PC-3 (cell line): ENCODE measurements at regions not wholly inside any gene's neighbourhood (a gene's known extent, or its start where the extent isn't known, plus 50 kb on each side); places are given as distances from the start of the nearest gene placed in this dataset.

Experiments
- ATAC-seq: fragments of 200-7000 bp; cut with Tn5 transposase; 2 replicates; pipeline ENCODE4 v1.9.1; 2020; ENCODE audit warnings: mild to moderate bottlenecking, moderate library complexity
- BruUV-seq: library from RNA; stranded (reverse); fragments of 400-500 nt; replicated peaks from 2 replicates; lab custom pipeline; 2021; lab: Mats Ljungman, UMichigan
- CTCF ChIA-PET: fragments of 300-600 bp; sonication (Branson Sonifier 250); formaldehyde crosslinking; loops from one replicate; lab custom pipeline; 2022; ENCODE audit warnings: antibody characterized with exemption; lab: Charles Lee
- POLR2A ChIA-PET: fragments of 300-600 bp; sonication (Branson Sonifier 250); formaldehyde crosslinking; loops from one replicate; lab custom pipeline; 2022; ENCODE audit warnings: antibody characterized with exemption; ENCODE audit not compliant: unreplicated experiment; lab: Charles Lee
- DNase-seq: peaks from one replicate; pipeline ENCODE4 v3.0.0-alpha.2; 2015
- H2AFZ ChIP-seq: fragments of 300-600 bp; sonication (generic); 2 replicates; pipeline ENCODE4 v1.6.0; 2016; ENCODE audit warnings: antibody characterized with exemption, low read length
- H3F3A ChIP-seq: fragments of 300-600 bp; sonication (generic); one replicate; pipeline ENCODE4 v1.6.0; 2017; ENCODE audit warnings: antibody characterized with exemption, low read length, control low read depth, mild to moderate bottlenecking; ENCODE audit not compliant: unreplicated experiment
- H3K27ac ChIP-seq: fragments of 300-600 bp; sonication (generic); 2 replicates; pipeline ENCODE4 v1.5.1; 2016; ENCODE audit warnings: mild to moderate bottlenecking, low read length
- H3K27me3 ChIP-seq: fragments of 300-600 bp; sonication (generic); 2 replicates; pipeline ENCODE4 v1.6.1; 2016; ENCODE audit warnings: low read length, mixed read lengths
- H3K36me3 ChIP-seq: fragments of 300-600 bp; sonication (generic); 2 replicates; pipeline ENCODE4 v1.6.1; 2016; ENCODE audit warnings: low read depth, mixed run types, low read length, mixed read lengths
- H3K4me1 ChIP-seq: fragments of 300-600 bp; sonication (generic); 2 replicates; pipeline ENCODE4 v1.5.1; 2016; ENCODE audit warnings: low read length; ENCODE audit not compliant: insufficient read depth
- H3K4me2 ChIP-seq: fragments of 300-600 bp; sonication (generic); 2 replicates; pipeline ENCODE4 v1.6.0; 2016; ENCODE audit warnings: low read length
- H3K4me3 ChIP-seq: fragments of 300-600 bp; sonication (generic); 2 replicates; pipeline ENCODE4 v1.5.1; 2016; ENCODE audit warnings: mild to moderate bottlenecking, low read length, mixed read lengths
- H3K79me2 ChIP-seq: fragments of 300-600 bp; sonication (generic); 2 replicates; pipeline ENCODE4 v1.6.1; 2017; ENCODE audit warnings: low read length, mixed read lengths
- H3K9ac ChIP-seq: fragments of 300-600 bp; sonication (generic); 2 replicates; pipeline ENCODE4 v1.6.0; 2016; ENCODE audit warnings: mild to moderate bottlenecking, low read length
- H3K9me2 ChIP-seq: fragments of 300-600 bp; sonication (generic); replicated peaks from 2 replicates; pipeline ENCODE4 v1.6.1; 2016; ENCODE audit warnings: mixed run types, low read length, mixed read lengths
- H3K9me3 ChIP-seq: fragments of 300-600 bp; sonication (generic); 2 replicates; pipeline ENCODE4 v1.6.1; 2016; ENCODE audit warnings: low read length, mixed read lengths
- H4K20me1 ChIP-seq: fragments of 300-600 bp; sonication (generic); 2 replicates; pipeline ENCODE4 v1.6.1; 2016; ENCODE audit warnings: low read length, mixed read lengths
- EZH2 ChIP-seq: fragments of 300-600 bp; sonication (generic); IDR thresholded peaks from one replicate; pipeline ENCODE4 v1.6.1; 2017; ENCODE audit warnings: antibody characterized with exemption, mild to moderate bottlenecking, low read length; ENCODE audit not compliant: unreplicated experiment
- EZH2phosphoT487 ChIP-seq: fragments of 300-600 bp; sonication (generic); IDR thresholded peaks from 2 replicates; pipeline ENCODE4 v1.6.1; 2018; ENCODE audit warnings: mild to moderate bottlenecking, antibody characterized with exemption, low read length, borderline replicate concordance
- intact Hi-C: fragments of 100-400 bp; cut with micrococcal nuclease; formaldehyde crosslinking; loops from 2 replicates; pipeline ENCODE4 v1.9.0; 2023
- TF ChIP-seq, protein P1 (sequence below): fragments of 300-600 bp; sonication (generic); conservative IDR thresholded peaks from 2 replicates; pipeline ENCODE4 v1.5.1; 2017; ENCODE audit warnings: antibody characterized with exemption, low read depth, mild to moderate bottlenecking, low read length

DNA sequence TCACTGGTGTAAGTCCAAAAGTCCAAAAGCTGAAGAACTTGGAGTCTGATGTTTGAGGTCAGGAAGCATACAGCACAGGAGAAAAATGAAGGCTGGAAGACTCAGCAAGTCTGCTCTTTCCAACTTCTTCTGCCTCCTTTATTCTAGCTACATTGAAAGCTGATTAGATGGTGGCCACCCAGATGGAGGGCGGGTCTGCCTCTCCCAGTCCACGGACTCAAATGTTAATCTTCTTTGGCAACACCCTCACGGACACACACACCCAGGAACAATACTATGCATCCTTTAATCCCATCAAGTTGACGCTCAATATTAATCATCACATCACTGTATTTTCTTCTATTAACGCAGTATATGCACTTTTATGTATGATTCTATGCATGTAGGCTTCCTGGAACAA, 931.6 kb upstream of the GRIA3 start:
- Histone ChIP-seq H3K9ac (no peak overlapping the region), H3K4me2 (no peak overlapping the region), H2AFZ (no peak overlapping the region), H3K27ac (no peak overlapping the region), H3K79me2 (no peaks in the 10 kb centered on the region), H3K9me2 (no peaks in the 10 kb centered on the region), H3K27me3 (no peaks in the 10 kb centered on the region), H3K4me3 (no peak overlapping the region), H4K20me1 (no peaks in the 10 kb centered on the region), H3K4me1 (no peaks in the 10 kb centered on the region), H3K36me3 (no peaks in the 10 kb centered on the region), H3K9me3 (0 out of 2 replicates have a peak, but pooled peaks cover 4% of the 10 kb centered on the region), H3F3A (no peaks in the 10 kb centered on the region)
- intact Hi-C loops: no loop called here
- ATAC-seq (no peak), DNase-seq (no peak)
- POLR2A ChIA-PET: no interaction called here
- TF ChIP-seq EZH2phosphoT487: no peak
- no peak for TF ChIP-seq EZH2
- TF ChIP-seq, protein P1, sequence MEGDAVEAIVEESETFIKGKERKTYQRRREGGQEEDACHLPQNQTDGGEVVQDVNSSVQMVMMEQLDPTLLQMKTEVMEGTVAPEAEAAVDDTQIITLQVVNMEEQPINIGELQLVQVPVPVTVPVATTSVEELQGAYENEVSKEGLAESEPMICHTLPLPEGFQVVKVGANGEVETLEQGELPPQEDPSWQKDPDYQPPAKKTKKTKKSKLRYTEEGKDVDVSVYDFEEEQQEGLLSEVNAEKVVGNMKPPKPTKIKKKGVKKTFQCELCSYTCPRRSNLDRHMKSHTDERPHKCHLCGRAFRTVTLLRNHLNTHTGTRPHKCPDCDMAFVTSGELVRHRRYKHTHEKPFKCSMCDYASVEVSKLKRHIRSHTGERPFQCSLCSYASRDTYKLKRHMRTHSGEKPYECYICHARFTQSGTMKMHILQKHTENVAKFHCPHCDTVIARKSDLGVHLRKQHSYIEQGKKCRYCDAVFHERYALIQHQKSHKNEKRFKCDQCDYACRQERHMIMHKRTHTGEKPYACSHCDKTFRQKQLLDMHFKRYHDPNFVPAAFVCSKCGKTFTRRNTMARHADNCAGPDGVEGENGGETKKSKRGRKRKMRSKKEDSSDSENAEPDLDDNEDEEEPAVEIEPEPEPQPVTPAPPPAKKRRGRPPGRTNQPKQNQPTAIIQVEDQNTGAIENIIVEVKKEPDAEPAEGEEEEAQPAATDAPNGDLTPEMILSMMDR: no peak
- BruUV-seq: no TSS peak
- CTCF ChIA-PET: no interaction called here

DNA sequence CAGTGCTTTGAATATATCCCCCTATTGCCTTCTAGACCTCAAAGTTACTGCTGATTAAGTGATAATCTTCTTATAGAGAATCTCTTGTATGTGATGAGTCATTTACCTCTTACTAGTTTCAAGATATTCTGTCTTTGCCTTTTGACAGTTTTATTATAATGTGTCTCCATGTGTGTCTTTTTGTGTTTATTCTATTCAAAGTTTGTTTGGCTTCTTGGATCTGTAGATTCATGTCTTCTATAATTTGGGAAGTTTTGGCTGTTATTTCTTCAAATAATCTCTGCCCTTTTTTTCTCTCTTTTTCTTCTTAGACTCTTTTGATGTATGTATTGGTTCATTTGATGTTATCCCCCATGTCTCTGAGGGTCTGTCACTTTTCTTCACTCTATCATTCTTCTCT, 915.7 kb upstream of the GRIA3 start:
- BruUV-seq: no TSS peak
- no peaks in the 10 kb centered on the region for H3F3A ChIP-seq
- ChIA-PET CTCF (no interaction called here), POLR2A (no interaction called here)
- DNase-seq (no peak), ATAC-seq (no peak)
- no peaks in the 10 kb centered on the region for H3K9me2 ChIP-seq
- no peaks in the 10 kb centered on the region for H3K9me3 ChIP-seq
- H2AFZ ChIP-seq: no peak overlapping the region
- H3K27me3 ChIP-seq: no peaks in the 10 kb centered on the region
- no peaks in the 10 kb centered on the region for H4K20me1 ChIP-seq
- no peak overlapping the region for H3K27ac ChIP-seq
- no peaks in the 10 kb centered on the region for H3K4me1 ChIP-seq
- no peak overlapping the region for H3K4me3 ChIP-seq
- no peak overlapping the region for H3K9ac ChIP-seq
- H3K4me2 ChIP-seq: no peak overlapping the region
- no peaks in the 10 kb centered on the region for H3K79me2 ChIP-seq
- no peak for TF ChIP-seq EZH2
- no peak for TF ChIP-seq EZH2phosphoT487
- TF ChIP-seq, protein P1: no peak
- no peaks in the 10 kb centered on the region for H3K36me3 ChIP-seq
- intact Hi-C loops: no loop called here

DNA sequence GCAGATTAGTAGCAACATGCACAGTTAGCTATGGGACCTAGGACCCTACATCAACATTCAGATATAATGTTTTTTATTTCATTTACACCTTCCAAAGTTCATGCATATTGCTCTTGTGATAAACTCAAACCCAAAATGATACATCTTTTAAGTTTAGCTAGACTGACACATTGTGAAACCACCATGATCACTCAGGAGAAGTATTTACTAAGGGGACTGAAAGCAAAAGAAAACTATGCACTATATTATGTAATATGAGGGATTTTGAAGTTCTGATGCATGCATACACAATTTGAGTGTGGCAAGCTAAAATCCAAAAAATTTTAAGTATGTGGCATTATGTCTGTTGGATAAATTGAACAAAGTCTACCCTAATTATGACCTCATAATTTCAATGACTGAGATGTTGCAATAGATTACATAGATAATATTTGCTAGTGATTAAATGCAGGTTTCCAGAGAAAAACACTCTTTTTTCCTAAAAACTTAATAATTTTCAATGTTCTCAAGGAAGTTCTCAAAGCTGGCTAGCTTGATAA, 914.8 kb upstream of the GRIA3 start:
- intact Hi-C loops: no loop called here
- BruUV-seq: no TSS peak
- Histone ChIP-seq H3K9me2 (no peaks in the 10 kb centered on the region), H3K36me3 (no peaks in the 10 kb centered on the region), H2AFZ (no peak overlapping the region), H3K79me2 (no peaks in the 10 kb centered on the region), H3K4me2 (no peak overlapping the region), H3K9ac (no peak overlapping the region), H3K9me3 (no peaks in the 10 kb centered on the region), H3F3A (no peaks in the 10 kb centered on the region), H3K4me1 (no peaks in the 10 kb centered on the region), H3K4me3 (no peak overlapping the region), H3K27me3 (no peaks in the 10 kb centered on the region), H3K27ac (no peak overlapping the region), H4K20me1 (no peaks in the 10 kb centered on the region)
- ChIA-PET CTCF (no interaction called here), POLR2A (no interaction called here)
- DNase-seq (no peak), ATAC-seq (no peak)
- no peak for TF ChIP-seq EZH2phosphoT487
